ENCODE measurements at regions not wholly inside any gene's neighbourhood (a gene's known extent, or its start where the extent isn't known, plus 50 kb on each side); places are given as distances from the start of the nearest gene placed in this dataset.

DNA sequence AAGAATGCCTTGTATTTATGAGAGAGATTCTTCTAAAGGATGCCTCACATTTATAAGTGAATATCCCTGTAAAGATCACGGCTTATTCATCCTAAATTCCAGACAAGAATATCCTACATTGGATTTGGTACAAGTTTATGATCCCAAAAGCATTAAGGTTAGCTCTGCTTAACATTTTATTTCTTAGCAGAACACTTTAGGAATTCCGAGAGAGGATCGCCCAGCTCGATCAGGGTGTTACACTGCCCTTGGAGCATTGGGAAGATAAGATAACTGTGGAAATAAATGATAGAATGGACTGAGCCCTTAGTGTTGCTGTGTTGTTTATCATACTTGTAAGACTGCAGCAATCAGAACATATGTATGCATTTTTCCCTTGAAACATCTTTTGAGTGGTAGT lies 223.0 kb upstream of the CDIN1 start:
- no peak for DNase-seq (ENCODE audit: low read depth)

GRCh38 chr15:36356978-36357601 lies 222.3 kb upstream of the CDIN1 start:
- DNase-seq (ENCODE audit: low read depth) = peak; percentile 31

GRCh38 chr15:36358094-36358493 lies 221.3 kb upstream of the CDIN1 start:
- DNase-seq (ENCODE audit: low read depth) = peak; percentile 76

DNA sequence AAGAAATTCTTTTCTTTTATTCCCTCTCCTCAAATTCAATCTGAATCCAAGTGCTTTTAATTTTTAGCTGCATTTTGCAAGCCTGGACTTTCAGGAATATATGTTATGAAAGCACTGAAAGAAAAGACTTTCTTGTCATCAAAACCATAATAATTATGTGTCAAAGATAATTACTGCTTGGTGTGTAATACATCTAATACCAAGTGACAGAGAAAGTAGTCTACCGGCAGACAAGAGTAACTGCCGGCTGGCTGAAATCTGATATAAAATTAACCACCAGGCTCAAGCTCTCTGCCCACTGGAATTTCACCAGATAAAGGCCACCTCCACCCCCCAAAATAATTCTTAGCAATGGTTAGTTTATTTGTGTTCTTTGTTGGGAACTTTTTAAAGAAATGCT lies 220.9 kb upstream of the CDIN1 start:
- DNase-seq (ENCODE audit: low read depth) = no peak

GRCh38 chr15:36359286-36359685 lies 220.1 kb upstream of the CDIN1 start:
- no peak for DNase-seq (ENCODE audit: low read depth)

DNA sequence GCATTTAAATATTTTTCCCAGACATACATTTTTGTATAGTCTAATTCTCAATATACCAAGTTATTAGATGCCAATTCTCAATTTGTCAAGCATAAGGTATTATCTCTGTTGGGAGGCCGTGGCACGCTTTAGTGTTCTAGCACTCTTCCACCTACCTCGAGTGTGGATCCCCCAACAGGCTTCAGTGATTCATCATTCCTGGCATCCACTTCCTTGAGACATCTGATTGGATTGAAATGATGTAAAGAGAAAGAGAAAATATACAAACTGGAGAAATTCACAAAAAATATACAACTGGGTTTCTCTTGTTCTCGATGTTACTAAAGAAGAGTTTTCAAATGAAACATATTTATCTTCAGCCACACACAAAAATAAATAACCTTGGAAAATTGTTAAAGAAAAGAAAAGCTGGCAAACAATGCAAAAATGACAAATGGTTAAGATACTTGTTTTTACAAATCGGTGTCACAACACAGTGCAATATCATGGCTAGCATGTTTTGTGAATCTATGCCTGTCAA lies 218.0 kb upstream of the CDIN1 start:
- DNase-seq (ENCODE audit: low read depth) = no peak

DNA sequence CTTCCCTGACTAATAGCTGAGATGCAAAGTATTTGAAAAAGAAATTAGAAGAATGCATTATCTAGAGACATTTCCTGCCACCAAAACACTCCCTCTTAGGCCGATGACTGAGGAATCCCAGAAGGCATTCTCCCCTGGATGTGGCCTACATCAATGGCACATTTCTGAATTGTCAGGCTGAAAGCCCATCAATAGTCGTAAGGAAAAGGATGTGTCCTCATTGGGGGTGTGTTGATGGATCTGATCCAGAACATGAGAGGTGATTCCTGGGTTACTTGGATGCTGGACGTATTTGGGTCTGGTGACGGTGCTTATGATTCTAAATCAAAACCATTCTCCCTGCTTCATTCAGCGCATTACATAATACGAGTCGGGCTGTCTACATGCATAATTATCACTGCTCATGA lies 216.9 kb upstream of the CDIN1 start:
- DNase-seq (ENCODE audit: low read depth) = no peak

DNA sequence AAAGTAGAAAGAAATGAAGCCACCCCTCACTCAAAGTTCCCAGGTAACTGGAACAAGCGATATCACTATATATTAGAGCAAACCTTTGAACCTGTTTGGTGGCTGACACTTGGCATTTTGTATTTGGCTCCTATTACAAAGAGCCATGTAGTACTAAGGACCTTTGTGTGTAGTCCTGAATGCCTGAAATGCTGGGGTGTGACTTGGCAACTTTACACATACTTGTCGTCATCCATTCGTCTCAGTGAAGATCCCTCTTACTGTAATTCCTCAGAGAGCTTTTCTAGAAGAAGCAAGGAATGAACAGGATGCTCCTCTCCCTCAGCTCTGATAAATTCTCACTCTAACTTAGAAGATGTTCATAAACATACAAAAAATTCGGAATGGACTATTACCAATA lies 216.1 kb upstream of the CDIN1 start:
- DNase-seq (ENCODE audit: low read depth) = no peak

GRCh38 chr15:36364377-36364776 lies 215.0 kb upstream of the CDIN1 start:
- no peak for DNase-seq (ENCODE audit: low read depth)

GRCh38 chr15:36365963-36366362 lies 213.5 kb upstream of the CDIN1 start:
- DNase-seq (ENCODE audit: low read depth) = no peak

DNA sequence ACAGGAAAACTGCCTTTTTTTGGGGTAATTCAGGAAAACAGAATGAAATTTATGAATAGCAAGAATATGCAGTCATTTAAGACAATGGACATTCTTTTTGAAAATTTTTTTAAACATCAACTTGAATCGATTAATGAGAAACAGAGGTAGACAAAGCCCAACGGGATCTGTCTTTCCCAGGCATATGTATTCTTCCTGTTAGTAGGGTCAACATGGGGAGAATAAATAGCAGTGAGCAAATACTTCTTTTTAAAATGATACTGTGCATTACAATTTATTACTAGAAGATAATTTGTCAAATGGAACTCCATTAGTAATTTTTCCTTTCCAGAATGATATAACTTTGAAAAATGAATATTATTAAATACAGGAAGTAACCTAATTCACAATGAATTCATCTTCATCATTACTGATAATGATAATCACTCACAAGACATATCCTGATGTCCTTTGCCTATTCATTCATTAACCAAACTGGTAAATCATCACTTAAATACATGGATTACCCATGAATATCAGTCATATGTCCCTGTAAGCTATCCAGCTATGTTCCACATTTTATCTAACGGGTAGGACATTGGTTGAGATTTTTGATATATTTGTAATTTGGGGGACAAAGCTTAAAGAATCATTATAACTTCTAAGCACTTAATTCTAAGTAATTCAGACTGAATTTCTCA lies 209.2 kb upstream of the CDIN1 start:
- no peak for DNase-seq (ENCODE audit: low read depth)

- peak; percentile 59 for DNase-seq (ENCODE audit: low read depth)
Observed at GRCh38 chr15:36370731-36371112, 208.7 kb upstream of the CDIN1 start.

- no peak for DNase-seq (ENCODE audit: low read depth)
Observed at GRCh38 chr15:36371509-36371908, 207.9 kb upstream of the CDIN1 start.

DNA sequence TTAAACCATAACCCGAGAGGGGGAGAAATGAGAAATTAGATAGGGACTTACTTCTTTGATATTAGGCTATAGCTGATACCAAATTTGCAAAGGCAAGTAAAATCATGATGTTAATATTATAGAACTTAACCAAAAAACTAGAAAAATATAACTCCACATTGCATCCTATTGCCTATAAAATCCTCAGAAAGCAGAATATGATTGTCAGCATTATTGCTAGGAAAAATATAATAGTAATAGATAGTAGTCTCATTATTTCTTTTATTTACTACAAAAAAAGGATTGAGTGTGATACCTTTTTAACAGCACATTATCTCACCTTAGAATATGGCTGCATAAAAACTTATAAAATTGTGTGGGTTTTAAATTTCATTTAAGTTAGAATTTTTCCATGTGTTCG lies 206.5 kb upstream of the CDIN1 start:
- no peak for DNase-seq (ENCODE audit: low read depth)

- DNase-seq (ENCODE audit: low read depth) = no peak
Observed at GRCh38 chr15:36373550-36373949, 205.9 kb upstream of the CDIN1 start.

DNA sequence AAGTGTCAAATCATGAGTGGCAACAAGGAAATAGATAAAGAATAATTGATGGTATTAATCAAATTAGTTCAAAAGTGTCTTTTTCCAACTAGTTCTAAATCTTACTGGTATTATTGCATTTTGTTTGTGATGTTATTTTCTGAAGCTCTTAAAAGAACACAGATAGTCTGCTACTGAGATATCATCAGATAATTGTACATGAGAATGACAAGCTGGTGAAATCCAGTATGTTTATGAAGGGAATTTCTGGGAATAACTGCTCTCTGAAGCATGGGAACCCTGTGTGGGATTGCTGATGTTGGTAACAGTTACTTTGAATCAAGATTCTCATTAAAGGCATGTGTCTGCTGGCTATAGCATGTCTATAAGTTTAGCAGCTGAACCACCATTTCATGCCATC lies 190.3 kb upstream of the CDIN1 start:
- DNase-seq (ENCODE audit: low read depth) = no peak

- DNase-seq (ENCODE audit: low read depth) = no peak
Observed at GRCh38 chr15:36390491-36390890, 188.9 kb upstream of the CDIN1 start.

- no peak for DNase-seq (ENCODE audit: low read depth)
Observed at GRCh38 chr15:36392676-36393266, 186.7 kb upstream of the CDIN1 start.

GRCh38 chr15:36398212-36398611 lies 181.2 kb upstream of the CDIN1 start:
- no peak for DNase-seq (ENCODE audit: low read depth)

GRCh38 chr15:36399276-36399675 lies 180.2 kb upstream of the CDIN1 start:
- no peak for DNase-seq (ENCODE audit: low read depth)

DNA sequence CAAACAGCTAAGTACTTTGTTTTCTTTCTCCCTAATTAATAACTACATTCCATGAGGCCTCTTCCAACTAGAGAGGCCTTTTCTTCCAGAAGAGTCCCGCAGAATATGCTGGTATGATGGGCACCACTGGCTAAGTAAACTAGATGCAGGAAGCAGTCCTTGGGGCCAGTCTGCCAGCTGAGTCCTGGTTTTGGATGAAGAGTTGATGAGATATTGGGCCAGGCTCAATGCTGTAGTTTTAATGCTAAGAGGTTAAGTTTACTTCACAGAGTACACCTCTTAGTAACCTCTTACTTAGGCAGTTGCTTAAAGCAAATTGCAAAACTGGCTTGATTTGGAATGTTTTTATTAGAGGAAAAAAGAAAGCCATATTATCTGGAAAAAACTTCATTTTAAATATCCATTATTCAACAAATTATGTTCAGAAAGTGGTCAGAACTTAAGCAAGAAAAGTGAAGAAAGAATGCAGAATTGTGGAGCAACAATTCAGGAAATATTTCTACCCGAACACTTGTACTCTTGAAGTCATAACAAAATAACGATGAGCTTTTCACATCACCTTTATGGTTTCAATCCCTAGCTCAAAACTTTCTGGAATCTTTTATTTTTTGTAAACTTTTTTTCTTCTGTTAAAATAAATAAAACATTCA lies 178.4 kb upstream of the CDIN1 start:
- no peak for DNase-seq (ENCODE audit: low read depth)

DNA sequence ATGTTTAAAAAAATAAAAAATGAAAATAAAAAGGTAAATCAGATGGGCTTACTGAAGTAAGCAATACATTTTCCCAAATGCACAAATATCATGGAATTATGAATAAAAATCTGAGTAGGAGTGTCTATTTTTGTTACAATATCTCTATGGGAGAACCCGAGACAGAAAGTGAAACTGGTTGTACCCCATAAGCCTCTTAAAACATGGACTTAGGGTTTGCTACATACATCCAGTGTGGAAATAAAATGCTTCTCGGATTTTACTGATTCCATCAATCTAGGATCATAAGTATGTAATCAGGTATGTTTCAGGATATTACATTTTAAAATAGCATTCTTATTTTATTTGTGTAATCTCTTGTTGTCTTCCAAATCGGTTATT lies 177.8 kb upstream of the CDIN1 start:
- no peak for DNase-seq (ENCODE audit: low read depth)

- no peak for DNase-seq (ENCODE audit: low read depth)
Observed at GRCh38 chr15:36403351-36403750, 176.1 kb upstream of the CDIN1 start.

Data from HS-27A (cell line).